IMR-90 (cell line): ENCODE measurements at regions not wholly inside any gene's neighbourhood (a gene's known extent, or its start where the extent isn't known, plus 50 kb on each side); places are given as distances from the start of the nearest gene placed in this dataset.

Experiments
- BHLHE40 ChIP-seq: fragments of 150-350 bp; IDR thresholded peaks from 2 replicates; pipeline ENCODE4 v1.6.1; 2016; ENCODE audit warnings: mild to moderate bottlenecking, low read depth, low read length
- CHD1 ChIP-seq: IDR thresholded peaks from 2 replicates; pipeline ENCODE4 v1.6.1; 2012; ENCODE audit warnings: low read depth, low read length, improper control_type of control experiment
- MAFK ChIP-seq: IDR thresholded peaks from 2 replicates; pipeline ENCODE4 v1.6.1; 2012; ENCODE audit warnings: low read depth, low read length, improper control_type of control experiment
- MAZ ChIP-seq: IDR thresholded peaks from 2 replicates; pipeline ENCODE4 v1.6.1; 2012; ENCODE audit warnings: low read depth, mild to moderate bottlenecking, low read length, improper control_type of control experiment, moderate library complexity, borderline replicate concordance
- MXI1 ChIP-seq: IDR thresholded peaks from 2 replicates; pipeline ENCODE4 v1.6.1; 2012; ENCODE audit warnings: low read depth, mild to moderate bottlenecking, low read length, moderate library complexity, borderline replicate concordance
- POLR2A ChIP-seq: IDR thresholded peaks from 2 replicates; pipeline ENCODE4 v1.6.1; 2012; ENCODE audit warnings: mild to moderate bottlenecking, low read depth, low read length
- RAD21 ChIP-seq: IDR thresholded peaks from 2 replicates; pipeline ENCODE4 v1.6.1; 2012; ENCODE audit warnings: low read length, improper control_type of control experiment
- RCOR1 ChIP-seq: IDR thresholded peaks from 2 replicates; pipeline ENCODE4 v1.6.1; 2012; ENCODE audit warnings: mild to moderate bottlenecking, low read length, improper control_type of control experiment; ENCODE audit not compliant: insufficient replicate concordance
- RFX5 ChIP-seq: IDR thresholded peaks from 2 replicates; pipeline ENCODE4 v1.8.0; 2012; ENCODE audit warnings: low read depth, mild to moderate bottlenecking, low read length, moderate library complexity
- SMC3 ChIP-seq: fragments of 150-350 bp; IDR thresholded peaks from 2 replicates; pipeline ENCODE4 v1.6.1; 2016; ENCODE audit warnings: low read depth, mild to moderate bottlenecking, antibody characterized with exemption, low read length, moderate library complexity
- TF ChIP-seq, protein P1 (sequence below): conservative IDR thresholded peaks from 2 replicates; pipeline ENCODE4 v1.5.1; 2012; ENCODE audit warnings: mild to moderate bottlenecking, low read depth, low read length, improper control_type of control experiment
- TF ChIP-seq, protein P2 (sequence below): fragments of 150-350 bp; IDR thresholded peaks from 2 replicates; pipeline ENCODE4 v1.6.1; 2016; ENCODE audit warnings: low read depth, mild to moderate bottlenecking, low read length, moderate library complexity, borderline replicate concordance

- TF ChIP-seq, protein P1, sequence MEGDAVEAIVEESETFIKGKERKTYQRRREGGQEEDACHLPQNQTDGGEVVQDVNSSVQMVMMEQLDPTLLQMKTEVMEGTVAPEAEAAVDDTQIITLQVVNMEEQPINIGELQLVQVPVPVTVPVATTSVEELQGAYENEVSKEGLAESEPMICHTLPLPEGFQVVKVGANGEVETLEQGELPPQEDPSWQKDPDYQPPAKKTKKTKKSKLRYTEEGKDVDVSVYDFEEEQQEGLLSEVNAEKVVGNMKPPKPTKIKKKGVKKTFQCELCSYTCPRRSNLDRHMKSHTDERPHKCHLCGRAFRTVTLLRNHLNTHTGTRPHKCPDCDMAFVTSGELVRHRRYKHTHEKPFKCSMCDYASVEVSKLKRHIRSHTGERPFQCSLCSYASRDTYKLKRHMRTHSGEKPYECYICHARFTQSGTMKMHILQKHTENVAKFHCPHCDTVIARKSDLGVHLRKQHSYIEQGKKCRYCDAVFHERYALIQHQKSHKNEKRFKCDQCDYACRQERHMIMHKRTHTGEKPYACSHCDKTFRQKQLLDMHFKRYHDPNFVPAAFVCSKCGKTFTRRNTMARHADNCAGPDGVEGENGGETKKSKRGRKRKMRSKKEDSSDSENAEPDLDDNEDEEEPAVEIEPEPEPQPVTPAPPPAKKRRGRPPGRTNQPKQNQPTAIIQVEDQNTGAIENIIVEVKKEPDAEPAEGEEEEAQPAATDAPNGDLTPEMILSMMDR = no peak
- TF ChIP-seq, protein P2, sequence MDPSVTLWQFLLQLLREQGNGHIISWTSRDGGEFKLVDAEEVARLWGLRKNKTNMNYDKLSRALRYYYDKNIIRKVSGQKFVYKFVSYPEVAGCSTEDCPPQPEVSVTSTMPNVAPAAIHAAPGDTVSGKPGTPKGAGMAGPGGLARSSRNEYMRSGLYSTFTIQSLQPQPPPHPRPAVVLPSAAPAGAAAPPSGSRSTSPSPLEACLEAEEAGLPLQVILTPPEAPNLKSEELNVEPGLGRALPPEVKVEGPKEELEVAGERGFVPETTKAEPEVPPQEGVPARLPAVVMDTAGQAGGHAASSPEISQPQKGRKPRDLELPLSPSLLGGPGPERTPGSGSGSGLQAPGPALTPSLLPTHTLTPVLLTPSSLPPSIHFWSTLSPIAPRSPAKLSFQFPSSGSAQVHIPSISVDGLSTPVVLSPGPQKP = no peak
- TF ChIP-seq RAD21 (no peak), POLR2A (no peak), RFX5 (no peak), CHD1 (no peak), RCOR1 (no peak), MAFK (no peak), MXI1 (no peak), SMC3 (no peak), MAZ (no peak), BHLHE40 (no peak)
Observed at GRCh38 chr6:97819710-97820109, 536.7 kb upstream of the MMS22L start.
